PC-9 (cell line): ENCODE measurements at regions not wholly inside any gene's neighbourhood (a gene's known extent, or its start where the extent isn't known, plus 50 kb on each side); places are given as distances from the start of the nearest gene placed in this dataset.
"Not testable (repeated sequence)": the region's sequence is repeated elsewhere in the genome, so short reads cannot be mapped to it uniquely, and the experiment has no call there.

Experiments used
- BruUV-seq: library from RNA; stranded (reverse); fragments of 400-500 nt; replicated peaks from 2 replicates; lab custom pipeline; 2021; lab: Mats Ljungman, UMichigan
- CTCF ChIA-PET: fragments of 300-600 bp; sonication (Branson Sonifier 250); formaldehyde crosslinking; loops from one replicate; lab custom pipeline; 2022; ENCODE audit warnings: antibody characterized with exemption; lab: Charles Lee
- POLR2A ChIA-PET: fragments of 300-600 bp; sonication (Branson Sonifier 250); formaldehyde crosslinking; loops from one replicate; lab custom pipeline; 2022; ENCODE audit warnings: antibody characterized with exemption; ENCODE audit not compliant: unreplicated experiment; lab: Charles Lee
- DNase-seq, 2 experiments: peaks; one replicate each; pipeline versions ENCODE4 v3.0.0 to v3.0.0-alpha.2; 2015 to 2022; ENCODE audit warnings: mixed read lengths in 1 of 2
- H2AFZ ChIP-seq: fragments of 200-600 bp; sonication (generic); 2 replicates; pipeline ENCODE4 v1.8.1; 2017; ENCODE audit warnings: antibody characterized with exemption
- H3F3A ChIP-seq: fragments of 200-600 bp; sonication (generic); 2 replicates; pipeline ENCODE4 v1.8.1; 2017; ENCODE audit warnings: antibody characterized with exemption, mild to moderate bottlenecking, low read depth; ENCODE audit not compliant: insufficient read depth
- H3K27ac ChIP-seq: fragments of 200-600 bp; sonication (generic); 2 replicates; pipeline ENCODE4 v1.6.1; 2016; ENCODE audit warnings: mixed run types
- H3K27me3 ChIP-seq: fragments of 200-600 bp; sonication (generic); 2 replicates; pipeline ENCODE4 v1.6.1; 2016; ENCODE audit warnings: low read depth, mixed run types; ENCODE audit not compliant: insufficient read depth
- H3K36me3 ChIP-seq: fragments of 200-600 bp; sonication (generic); 2 replicates; pipeline ENCODE4 v1.6.1; 2016; ENCODE audit warnings: low read depth, mixed run types
- H3K4me1 ChIP-seq: fragments of 200-600 bp; sonication (generic); replicated peaks from 2 replicates; pipeline ENCODE4 v1.6.1; 2016; ENCODE audit warnings: mixed run types; ENCODE audit not compliant: insufficient read depth
- H3K4me2 ChIP-seq: fragments of 200-600 bp; sonication (generic); 2 replicates; pipeline ENCODE4 v1.6.1; 2017; ENCODE audit warnings: mixed run types
- H3K4me3 ChIP-seq: fragments of 200-600 bp; sonication (generic); 2 replicates; pipeline ENCODE4 v1.6.1; 2016; ENCODE audit warnings: mixed run types
- H3K79me2 ChIP-seq: fragments of 200-600 bp; sonication (generic); 2 replicates; pipeline ENCODE4 v1.6.1; 2017; ENCODE audit warnings: low read depth, mixed run types
- H3K9me2 ChIP-seq: fragments of 200-600 bp; sonication (generic); 2 replicates; pipeline ENCODE4 v1.8.1; 2017; ENCODE audit warnings: mild to moderate bottlenecking; ENCODE audit not compliant: insufficient read depth
- H3K9me3 ChIP-seq: fragments of 200-600 bp; sonication (generic); 2 replicates; pipeline ENCODE4 v1.8.1; 2016; ENCODE audit warnings: low read depth; ENCODE audit not compliant: insufficient read depth
- H4K20me1 ChIP-seq: fragments of 200-600 bp; sonication (generic); 2 replicates; pipeline ENCODE4 v1.8.1; 2017; ENCODE audit not compliant: insufficient read depth
- CTCF ChIP-seq: fragments of 200-600 bp; sonication (generic); conservative IDR thresholded peaks from 2 replicates; pipeline ENCODE4 v1.6.1; 2017; ENCODE audit warnings: mixed run types, antibody characterized with exemption, mild to moderate bottlenecking, moderate library complexity
- EZH2 ChIP-seq: fragments of 200-600 bp; sonication (generic); IDR thresholded peaks from 2 replicates; pipeline ENCODE4 v1.8.0; 2017; ENCODE audit warnings: antibody characterized with exemption, low read depth
- intact Hi-C: fragments of 100-400 bp; cut with micrococcal nuclease; formaldehyde crosslinking; loops from one replicate; pipeline ENCODE4 v1.10.0; 2022; ENCODE audit not compliant: unreplicated experiment

GRCh38 chr6:128586095-128586494 lies 65.7 kb upstream of the PTPRK start:
- H3K4me2 ChIP-seq, result no peak overlapping the region
- H3K4me1 ChIP-seq, result no peaks in the 10 kb centered on the region
- no peaks in the 10 kb centered on the region for H3K9me3 ChIP-seq
- no peaks in the 10 kb centered on the region for H4K20me1 ChIP-seq
- CTCF ChIA-PET, result no interaction called here
- H3K27me3 ChIP-seq, result no peaks in the 10 kb centered on the region
- POLR2A ChIA-PET, result interaction anchor here (0.7 kb wide), 1 partner anchor 48 kb away, joined by 4 read pairs; no protein-coding TSS in a partner anchor
- no TSS peak for BruUV-seq
- H3K36me3 ChIP-seq, result no peaks in the 10 kb centered on the region
- no peaks in the 10 kb centered on the region for H3F3A ChIP-seq
- no peaks in the 10 kb centered on the region for H3K79me2 ChIP-seq
- TF ChIP-seq EZH2 (no peak), CTCF (no peak)
- peaks cover 9% of the 10 kb centered on the region; the same call in 1 of the 2 replicates for H3K9me2 ChIP-seq
- no peak overlapping the region for H2AFZ ChIP-seq
- DNase-seq, result no peak
- intact Hi-C loops, result no loop called here
- no peak overlapping the region for H3K4me3 ChIP-seq
- no peak overlapping the region for H3K27ac ChIP-seq

GRCh38 chr6:128580224-128581110 lies 60.1 kb upstream of the PTPRK start:
- Histone ChIP-seq H4K20me1 (no peaks in the 10 kb centered on the region), H3K9me3 (no peaks in the 10 kb centered on the region), H3K4me2 (no peak overlapping the region), H3K36me3 (no peaks in the 10 kb centered on the region), H3K4me1 (no peaks in the 10 kb centered on the region), H3K4me3 (no peak overlapping the region), H3K27me3 (no peaks in the 10 kb centered on the region), H3F3A (no peaks in the 10 kb centered on the region), H3K9me2 (peaks cover 8% of the 10 kb centered on the region), H3K27ac (no peak overlapping the region), H3K79me2 (no peaks in the 10 kb centered on the region), H2AFZ (no peak overlapping the region)
- BruUV-seq, result no TSS peak
- TF ChIP-seq EZH2, result no peak
- no peak for TF ChIP-seq CTCF
- ChIA-PET POLR2A (no interaction called here), CTCF (no interaction called here)
- intact Hi-C loops, result no loop called here
- DNase-seq, result no peak

GRCh38 chr6:128575254-128575653 lies 54.9 kb upstream of the PTPRK start:
- H3K27ac ChIP-seq, H3K36me3 ChIP-seq, H3K9me2 ChIP-seq, POLR2A ChIA-PET, DNase-seq, H2AFZ ChIP-seq, BruUV-seq, H3K27me3 ChIP-seq, H3K79me2 ChIP-seq, H3K9me3 ChIP-seq, CTCF ChIA-PET, H3K4me3 ChIP-seq, H4K20me1 ChIP-seq, H3K4me2 ChIP-seq: not testable (repeated sequence)
- peaks cover 30% of the 10 kb centered on the region for H3K4me1 ChIP-seq
- H3F3A ChIP-seq, result peaks cover 29% of the 10 kb centered on the region
- intact Hi-C loops, result loop anchor here (10.0 kb wide), 1 partner anchor 920 kb away; no protein-coding TSS in a partner anchor
